ENCODE measurements at regions not wholly inside any gene's neighbourhood (a gene's known extent, or its start where the extent isn't known, plus 50 kb on each side); places are given as distances from the start of the nearest gene placed in this dataset.

DNA sequence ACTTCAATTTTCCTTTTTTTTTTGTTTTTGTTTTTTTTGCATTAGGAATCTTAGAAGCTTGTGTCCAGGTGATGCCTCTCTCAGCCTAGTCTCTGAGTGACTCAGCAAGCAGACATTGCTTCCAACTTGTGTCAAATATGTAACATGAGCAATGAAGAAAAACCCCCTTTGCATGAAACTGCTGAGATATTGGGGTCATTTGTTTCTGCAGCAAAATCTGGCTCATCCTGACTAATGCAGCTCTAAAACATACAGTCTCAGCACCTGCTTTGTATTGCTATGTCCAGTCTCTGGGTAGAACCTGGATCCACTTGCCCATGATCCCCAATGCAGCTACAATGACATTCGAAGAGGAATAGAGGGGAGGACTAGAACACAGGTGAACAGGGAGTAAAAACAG, 55.7 kb upstream of the LRFN2 start:
- FAIRE-seq (no peak), ATAC-seq (no peak), DNase-seq (no peak)
- H3K9me3 ChIP-seq: no peaks in the 10 kb centered on the region
- WGBS, 2 donors: 82% methylated on average over 1 of the region's 1 CpG
- no peaks in the 10 kb centered on the region for H3K36me3 ChIP-seq
- H3K4me1 ChIP-seq: no peaks in the 10 kb centered on the region
- no peak for TF ChIP-seq CTCF (IDR thresholded peaks at IDR 0.05)
- H3K4me3 ChIP-seq: no peak overlapping the region
- intact Hi-C loops (cut with DNase I): no loop called here
- H3K27ac ChIP-seq: no peak overlapping the region
- no peaks in the 10 kb centered on the region for H3K27me3 ChIP-seq

- Histone ChIP-seq H3K36me3 (no peaks in the 10 kb centered on the region), H3K27ac (no peak overlapping the region), H3K9me3 (no peaks in the 10 kb centered on the region), H3K27me3 (no peaks in the 10 kb centered on the region), H3K4me1 (no peaks in the 10 kb centered on the region), H3K4me3 (no peak overlapping the region)
- 80 to 96% methylated on average over 5 of the region's 5 CpGs for WGBS, 2 donors
- FAIRE-seq (no peak), DNase-seq (no peak), ATAC-seq (no peak)
- intact Hi-C loops (cut with DNase I): no loop called here
- no peak for TF ChIP-seq CTCF (IDR thresholded peaks at IDR 0.05)
Measured at GRCh38 chr6:40642190-40642589, 55.0 kb upstream of the LRFN2 start.

GRCh38 chr6:40640599-40641227, 53.5 kb upstream of the LRFN2 start:
- no peaks in the 10 kb centered on the region for H3K27me3 ChIP-seq
- H3K9me3 ChIP-seq: no peaks in the 10 kb centered on the region
- no peak for TF ChIP-seq CTCF (IDR thresholded peaks at IDR 0.05)
- FAIRE-seq: no peak
- H3K36me3 ChIP-seq: no peaks in the 10 kb centered on the region
- WGBS, 2 donors: 36 to 40% methylated on average over 16 of the region's 16 CpGs
- H3K27ac ChIP-seq: no peak overlapping the region
- intact Hi-C loops (cut with DNase I): no loop called here
- no peaks in the 10 kb centered on the region for H3K4me1 ChIP-seq
- no peak overlapping the region for H3K4me3 ChIP-seq
- ATAC-seq: peak in 1 of 4 donors; percentile 57
- no peak for DNase-seq

Data from pancreas (tissue), 10 donors.